ENCODE measurements at regions not wholly inside any gene's neighbourhood (a gene's known extent, or its start where the extent isn't known, plus 50 kb on each side); places are given as distances from the start of the nearest gene placed in this dataset.

- TF ChIP-seq CTCF (IDR thresholded peaks at IDR 0.05): no peak
- TF ChIP-seq POLR2AphosphoS5 (IDR thresholded peaks at IDR 0.05): no peak
- TF ChIP-seq POLR2A (IDR thresholded peaks at IDR 0.05): no peak
- TF ChIP-seq EP300 (IDR thresholded peaks at IDR 0.05): no peak
These were observed 99.3 kb upstream of the ZNF366 start for GRCh38 chr5:72606525-72606924.

Measured in gastroesophageal sphincter (tissue), 3 donors.